ENCODE measurements at regions not wholly inside any gene's neighbourhood (a gene's known extent, or its start where the extent isn't known, plus 50 kb on each side); places are given as distances from the start of the nearest gene placed in this dataset.
"Not testable (repeated sequence)": the region's sequence is repeated elsewhere in the genome, so short reads cannot be mapped to it uniquely, and the experiment has no call there.

- DNase-seq (ENCODE audit: low spot score) = no peak
Measured at GRCh38 chr3:70488816-70489215, 176.4 kb upstream of the MDFIC2 start.

- no peak for DNase-seq (ENCODE audit: low spot score)
Measured at GRCh38 chr3:70488131-70488530, 175.7 kb upstream of the MDFIC2 start.

DNA sequence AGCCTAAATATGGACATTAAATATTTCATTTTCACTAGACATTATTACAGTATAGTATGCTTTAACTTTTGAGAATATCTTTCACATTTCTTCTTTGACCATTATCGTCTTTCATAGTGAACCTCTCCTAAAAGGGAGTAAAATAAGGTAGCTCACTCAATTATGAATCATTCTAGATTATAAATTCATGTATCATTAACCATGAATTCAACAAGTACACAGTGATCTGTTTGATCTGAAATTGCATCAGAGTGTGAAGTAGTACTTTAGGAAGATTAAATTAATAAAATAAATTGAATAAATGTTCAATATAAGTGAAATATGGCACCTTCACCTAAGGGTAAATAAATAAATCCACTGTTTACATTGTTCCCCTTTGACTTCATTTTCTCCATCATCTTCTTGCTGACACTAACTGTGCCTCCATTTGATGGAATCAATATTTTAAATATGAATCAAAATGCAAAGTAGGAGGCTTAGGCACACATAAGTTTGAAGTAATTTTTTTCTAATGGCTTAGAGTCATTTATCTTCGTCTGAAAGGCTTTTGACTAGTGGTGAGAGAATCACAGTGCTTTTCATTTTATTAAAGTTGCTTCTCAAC, 174.1 kb upstream of the MDFIC2 start:
- no peak for DNase-seq (ENCODE audit: low spot score)

DNA sequence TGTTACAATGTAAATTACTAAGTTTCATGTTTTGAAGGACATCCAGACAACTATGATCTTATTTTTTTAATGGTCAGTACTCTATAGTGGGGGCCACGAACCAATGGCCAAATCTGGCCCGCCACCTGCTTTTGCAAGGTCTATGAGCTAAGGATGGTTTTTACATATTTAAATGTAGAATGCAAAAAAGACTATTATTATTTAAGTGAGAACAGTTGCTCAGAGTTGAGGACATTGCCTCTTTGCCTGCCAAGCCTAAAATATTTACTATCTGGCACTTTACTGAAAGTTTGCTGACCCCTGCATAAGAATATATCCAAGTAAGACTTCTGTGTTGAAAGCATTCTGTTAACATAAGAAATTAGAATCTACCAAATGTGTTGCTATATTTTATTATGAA, 163.7 kb upstream of the MDFIC2 start:
- no peak for DNase-seq (ENCODE audit: low spot score)

GRCh38 chr3:70471464-70472342, 159.3 kb upstream of the MDFIC2 start:
- no peak for DNase-seq (ENCODE audit: low spot score)

- no peak for DNase-seq (ENCODE audit: low spot score)
Measured at GRCh38 chr3:70466096-70466495, 153.7 kb upstream of the MDFIC2 start.

- DNase-seq (ENCODE audit: low spot score) = no peak
Measured at GRCh38 chr3:70464876-70465275, 152.4 kb upstream of the MDFIC2 start.

DNA sequence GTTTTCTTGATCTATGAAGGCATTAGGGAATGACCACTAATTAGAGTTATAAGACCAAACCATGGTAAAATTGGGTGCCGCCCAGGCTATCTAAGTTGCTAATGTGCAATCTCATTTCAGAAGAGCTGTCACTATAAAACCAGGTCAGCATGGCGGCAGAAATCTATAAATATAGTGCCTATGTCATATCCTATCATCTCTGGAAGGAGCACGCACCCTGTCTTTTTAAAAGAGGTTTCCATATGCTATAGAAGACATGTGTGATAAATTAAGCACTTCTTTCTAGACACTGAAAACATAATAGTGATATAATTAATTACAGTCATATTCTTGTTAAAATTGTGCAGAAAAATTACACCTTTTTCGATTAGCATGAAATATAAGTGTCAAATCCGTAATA, 152.0 kb upstream of the MDFIC2 start:
- no peak for DNase-seq (ENCODE audit: low spot score)

DNA sequence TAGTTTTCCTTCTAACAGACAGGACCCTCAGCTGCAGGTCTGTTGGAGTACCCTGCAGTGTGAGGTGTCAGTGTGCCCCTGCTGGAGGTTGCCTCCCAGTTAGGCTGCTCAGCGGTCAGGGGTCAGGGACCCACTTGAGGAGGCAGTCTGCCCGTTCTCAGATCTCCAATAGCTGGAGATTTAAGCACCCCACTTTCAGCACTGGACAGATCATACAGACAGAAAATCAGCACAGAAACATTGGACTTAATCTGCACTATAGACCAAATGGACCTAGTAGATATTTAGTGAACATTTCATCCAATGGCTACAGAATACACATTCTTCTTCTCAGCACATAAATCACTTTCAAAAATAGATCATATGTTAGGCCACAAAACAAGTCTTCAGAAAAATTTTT, 137.8 kb upstream of the MDFIC2 start:
- not testable (repeated sequence) for DNase-seq (ENCODE audit: low spot score)

DNA sequence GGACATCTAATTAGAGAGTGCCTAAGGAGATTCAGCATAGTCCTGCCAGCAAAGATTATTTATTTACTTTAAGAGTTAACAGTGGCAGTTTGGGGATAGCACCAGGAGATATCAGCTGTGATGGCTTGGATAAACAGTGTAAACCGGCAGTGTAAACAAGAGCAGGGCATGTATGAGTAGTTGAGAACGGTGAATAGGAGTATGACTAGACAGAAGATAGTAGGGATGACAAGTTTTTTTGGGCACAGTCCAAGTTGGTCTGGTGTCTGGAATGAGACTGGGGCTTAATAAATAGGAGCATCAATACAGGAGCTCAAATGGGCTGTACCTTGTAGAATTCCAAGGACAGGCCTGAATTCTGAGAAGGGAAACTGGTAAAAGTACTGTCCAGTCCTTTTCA, 123.0 kb upstream of the MDFIC2 start:
- not testable (repeated sequence) for DNase-seq (ENCODE audit: low spot score)

GRCh38 chr3:70433091-70433490, 120.7 kb upstream of the MDFIC2 start:
- DNase-seq (ENCODE audit: low spot score) = no peak

GRCh38 chr3:70431911-70432310, 119.5 kb upstream of the MDFIC2 start:
- DNase-seq (ENCODE audit: low spot score) = no peak

DNA sequence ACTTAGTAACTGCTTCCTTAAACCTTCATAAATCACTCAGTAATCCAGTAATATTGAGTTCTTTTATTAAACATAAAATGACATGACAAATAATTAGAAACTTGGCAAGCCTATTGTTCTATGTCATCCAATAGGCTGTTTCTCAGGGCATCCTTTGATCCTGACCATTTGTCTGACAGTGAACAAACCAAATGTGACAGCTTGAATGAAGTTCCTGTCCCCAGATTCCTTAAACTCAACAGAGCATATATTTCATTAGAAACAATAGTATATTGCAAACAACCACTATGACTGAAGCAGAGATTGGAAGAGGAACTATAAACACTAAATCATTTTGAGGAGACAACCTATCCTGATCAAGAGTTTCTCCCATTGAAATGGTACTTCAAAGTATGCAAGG, 113.6 kb upstream of the MDFIC2 start:
- no peak for DNase-seq (ENCODE audit: low spot score)

- no peak for DNase-seq (ENCODE audit: low spot score)
Measured at GRCh38 chr3:70421506-70421905, 109.1 kb upstream of the MDFIC2 start.

- no peak for DNase-seq (ENCODE audit: low spot score)
Measured at GRCh38 chr3:70409018-70409417, 96.6 kb upstream of the MDFIC2 start.

DNA sequence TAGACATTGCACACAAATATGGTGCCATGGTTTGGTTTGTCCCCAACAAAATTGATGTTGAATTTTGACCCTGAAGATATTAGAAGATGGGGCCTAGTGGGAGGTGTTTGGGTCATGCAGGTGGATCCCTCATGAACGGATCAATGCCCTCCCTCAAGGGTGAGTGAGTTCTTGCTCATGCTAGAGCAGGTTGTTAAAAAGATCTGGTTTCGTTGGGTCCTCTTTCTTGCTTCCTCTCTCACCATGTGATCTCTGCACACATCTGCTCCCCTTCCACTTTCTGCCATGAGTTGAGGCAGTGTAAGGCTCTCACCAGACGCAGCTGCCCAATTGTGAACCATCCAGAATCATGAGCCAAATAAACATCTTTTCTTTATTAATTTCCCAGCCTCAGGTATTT, 87.8 kb upstream of the MDFIC2 start:
- DNase-seq (ENCODE audit: low spot score) = no peak

- no peak for DNase-seq (ENCODE audit: low spot score)
Measured at GRCh38 chr3:70393881-70394612, 81.6 kb upstream of the MDFIC2 start.

DNA sequence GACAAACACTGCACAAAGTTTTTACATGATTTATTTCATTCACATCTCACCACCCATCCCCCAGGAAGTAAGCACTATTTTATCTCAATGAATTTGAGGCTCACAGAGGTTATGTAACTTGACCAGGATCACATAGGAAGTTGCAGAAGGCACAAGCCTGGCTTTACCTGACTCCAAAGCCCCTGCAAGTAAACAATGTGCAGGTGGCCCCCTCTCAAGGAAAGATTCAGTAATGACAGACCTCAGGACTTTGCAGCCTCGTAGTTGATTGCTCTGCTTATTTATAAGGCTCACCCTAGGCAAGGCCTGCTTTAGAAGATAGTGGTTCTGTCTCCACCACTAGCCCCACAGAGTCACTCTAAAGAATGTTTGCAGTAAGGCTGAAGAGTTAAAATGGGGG, 79.8 kb upstream of the MDFIC2 start:
- DNase-seq (ENCODE audit: low spot score) = no peak

DNA sequence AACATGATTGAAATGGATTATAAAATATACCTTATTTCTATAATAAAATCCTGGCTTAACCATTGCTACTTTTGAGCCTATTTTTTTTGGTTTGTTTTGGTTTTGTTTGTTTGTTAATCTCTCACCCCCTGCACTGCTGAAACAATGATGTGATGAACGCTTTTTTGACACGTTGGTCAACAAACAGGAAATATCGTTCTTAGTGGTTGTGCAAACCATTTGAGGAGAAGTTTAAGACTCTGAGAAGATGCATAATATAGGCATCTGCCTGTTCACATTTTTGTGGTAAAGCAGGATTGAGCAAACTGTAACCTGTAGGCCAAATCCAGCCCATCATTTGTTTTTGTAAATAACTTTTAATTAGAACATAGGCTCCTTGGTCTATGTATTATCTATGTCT, 75.5 kb upstream of the MDFIC2 start:
- no peak for DNase-seq (ENCODE audit: low spot score)

DNA sequence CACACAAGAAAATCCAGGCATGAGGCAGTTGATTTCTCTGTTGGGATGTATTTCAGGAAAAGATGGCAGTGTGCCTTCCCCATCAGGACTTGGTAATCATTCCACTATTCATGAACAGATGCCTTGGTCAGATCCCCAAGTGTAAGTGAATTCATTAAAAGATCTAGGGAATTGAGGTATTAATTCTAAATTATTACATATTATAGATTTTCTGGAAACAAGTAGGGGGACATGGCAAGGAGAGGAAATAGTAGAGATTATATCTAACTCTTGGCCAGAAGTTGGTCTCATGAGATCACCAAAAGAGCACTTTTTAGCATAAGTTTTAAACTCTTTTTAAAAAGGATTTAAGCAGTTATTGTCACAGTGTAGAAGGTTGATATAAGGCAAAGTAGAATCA, 74.4 kb upstream of the MDFIC2 start:
- DNase-seq (ENCODE audit: low spot score) = no peak

DNA sequence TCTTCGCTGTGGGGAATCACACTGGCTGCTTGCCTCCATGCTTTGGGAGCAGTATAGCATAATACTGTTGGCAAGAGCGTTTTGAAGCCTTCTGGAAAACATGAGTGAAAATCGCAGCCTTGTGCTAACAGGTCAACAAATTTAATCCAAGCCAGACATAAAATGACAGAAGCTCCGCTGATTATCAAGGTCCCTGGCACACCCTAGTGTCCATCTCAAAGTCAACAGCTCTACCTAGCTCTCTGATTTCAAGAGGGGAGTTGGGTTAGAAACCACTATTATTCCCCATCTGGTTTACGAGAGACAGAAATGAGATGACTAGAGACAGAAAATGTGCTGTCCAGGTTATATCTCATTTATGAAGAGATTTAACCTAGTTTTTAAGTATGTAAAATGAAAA, 73.6 kb upstream of the MDFIC2 start:
- DNase-seq (ENCODE audit: low spot score) = no peak

DNA sequence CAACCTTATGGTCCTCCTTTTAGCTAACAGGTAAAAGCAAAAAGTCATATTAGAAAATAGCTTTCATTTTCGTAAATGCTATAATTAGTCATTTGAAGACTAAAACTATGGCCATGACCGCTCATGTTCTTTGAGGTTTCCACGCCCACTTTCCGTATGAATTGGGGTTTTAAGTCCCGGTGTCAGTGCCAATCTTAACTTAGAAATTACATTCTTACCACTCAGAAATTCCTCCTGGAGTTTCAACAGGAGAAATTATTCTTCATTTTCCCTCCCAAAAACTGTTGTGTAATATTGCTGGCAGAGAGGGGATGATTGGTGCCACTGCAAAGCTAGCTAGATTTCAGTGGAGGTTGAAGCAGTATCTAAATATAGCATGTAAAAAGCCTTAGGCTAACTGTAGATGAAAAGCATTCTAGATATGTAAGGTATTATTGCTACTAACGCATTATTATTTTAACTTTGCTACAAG, 71.0 kb upstream of the MDFIC2 start:
- DNase-seq (ENCODE audit: low spot score) = no peak

- no peak for DNase-seq (ENCODE audit: low spot score)
Measured at GRCh38 chr3:70374179-70374578, 61.7 kb upstream of the MDFIC2 start.

Data from D341Med (cell line).